ENCODE measurements at regions not wholly inside any gene's neighbourhood (a gene's known extent, or its start where the extent isn't known, plus 50 kb on each side); places are given as distances from the start of the nearest gene placed in this dataset.

- H3K27me3 ChIP-seq (ENCODE audit: insufficient read depth, low read depth, severe bottlenecking): no peaks in the 10 kb centered on the region
- H3K36me3 ChIP-seq: no peaks in the 10 kb centered on the region
- peaks cover 6% of the 10 kb centered on the region for H3K9me3 ChIP-seq (ENCODE audit: severe bottlenecking)
- no peak for DNase-seq
- TF ChIP-seq, protein P1, sequence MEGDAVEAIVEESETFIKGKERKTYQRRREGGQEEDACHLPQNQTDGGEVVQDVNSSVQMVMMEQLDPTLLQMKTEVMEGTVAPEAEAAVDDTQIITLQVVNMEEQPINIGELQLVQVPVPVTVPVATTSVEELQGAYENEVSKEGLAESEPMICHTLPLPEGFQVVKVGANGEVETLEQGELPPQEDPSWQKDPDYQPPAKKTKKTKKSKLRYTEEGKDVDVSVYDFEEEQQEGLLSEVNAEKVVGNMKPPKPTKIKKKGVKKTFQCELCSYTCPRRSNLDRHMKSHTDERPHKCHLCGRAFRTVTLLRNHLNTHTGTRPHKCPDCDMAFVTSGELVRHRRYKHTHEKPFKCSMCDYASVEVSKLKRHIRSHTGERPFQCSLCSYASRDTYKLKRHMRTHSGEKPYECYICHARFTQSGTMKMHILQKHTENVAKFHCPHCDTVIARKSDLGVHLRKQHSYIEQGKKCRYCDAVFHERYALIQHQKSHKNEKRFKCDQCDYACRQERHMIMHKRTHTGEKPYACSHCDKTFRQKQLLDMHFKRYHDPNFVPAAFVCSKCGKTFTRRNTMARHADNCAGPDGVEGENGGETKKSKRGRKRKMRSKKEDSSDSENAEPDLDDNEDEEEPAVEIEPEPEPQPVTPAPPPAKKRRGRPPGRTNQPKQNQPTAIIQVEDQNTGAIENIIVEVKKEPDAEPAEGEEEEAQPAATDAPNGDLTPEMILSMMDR (IDR thresholded peaks at IDR 0.05; ENCODE audit: low read depth, low read length): no peak
- no peak overlapping the region for H3K27ac ChIP-seq
- H3K4me3 ChIP-seq (ENCODE audit: low read depth, low read length): no peak overlapping the region
These were observed 1082.0 kb upstream of the ACVR2A start for GRCh38 chr2:146762786-146763185.

DNA sequence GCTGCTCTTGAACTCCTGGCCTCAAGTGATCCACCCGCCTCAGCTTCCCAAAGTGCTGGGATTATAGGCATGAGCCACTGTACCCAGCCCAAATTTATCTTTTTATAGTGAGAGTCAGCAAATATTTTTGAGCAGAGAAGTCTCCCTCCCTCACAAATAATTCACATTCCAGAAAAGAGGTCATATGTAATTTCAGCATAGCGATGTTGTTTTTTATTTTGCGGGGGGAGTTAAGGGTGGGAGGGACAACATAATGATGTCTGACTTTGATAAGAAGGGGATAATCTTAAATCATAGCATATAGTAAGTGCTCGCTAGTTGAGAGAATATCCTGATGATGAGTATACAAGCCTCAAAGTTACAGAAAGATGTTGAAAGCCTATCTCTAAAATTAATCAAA, 1090.2 kb upstream of the ACVR2A start:
- TF ChIP-seq, protein P1 (IDR thresholded peaks at IDR 0.05; ENCODE audit: low read depth, low read length): no peak
- Histone ChIP-seq H3K36me3 (no peaks in the 10 kb centered on the region), H3K27ac (no peak overlapping the region), H3K9me3 (ENCODE audit: severe bottlenecking) (no peaks in the 10 kb centered on the region), H3K4me3 (ENCODE audit: low read depth, low read length) (no peak overlapping the region), H3K27me3 (ENCODE audit: insufficient read depth, low read depth, severe bottlenecking) (no peaks in the 10 kb centered on the region)
- DNase-seq: no peak

GRCh38 chr2:146748046-146748445, 1096.8 kb upstream of the ACVR2A start:
- Histone ChIP-seq H3K4me3 (ENCODE audit: low read depth, low read length) (0 out of 2 replicates have a peak overlapping the region, but pooled peaks have one; percentile 10), H3K9me3 (ENCODE audit: severe bottlenecking) (no peaks in the 10 kb centered on the region), H3K36me3 (no peaks in the 10 kb centered on the region), H3K27ac (peak overlapping the region; percentile 40), H3K27me3 (ENCODE audit: insufficient read depth, low read depth, severe bottlenecking) (no peaks in the 10 kb centered on the region)
- TF ChIP-seq, protein P1 (IDR thresholded peaks at IDR 0.05; ENCODE audit: low read depth, low read length): no peak
- peak; percentile 53 for DNase-seq

GRCh38 chr2:146741260-146741659, 1103.6 kb upstream of the ACVR2A start:
- Histone ChIP-seq H3K27me3 (ENCODE audit: insufficient read depth, low read depth, severe bottlenecking) (no peaks in the 10 kb centered on the region), H3K4me3 (ENCODE audit: low read depth, low read length) (no peak overlapping the region), H3K36me3 (no peaks in the 10 kb centered on the region), H3K9me3 (ENCODE audit: severe bottlenecking) (no peaks in the 10 kb centered on the region), H3K27ac (no peak overlapping the region)
- no peak for DNase-seq
- TF ChIP-seq, protein P1 (IDR thresholded peaks at IDR 0.05; ENCODE audit: low read depth, low read length): no peak

DNA sequence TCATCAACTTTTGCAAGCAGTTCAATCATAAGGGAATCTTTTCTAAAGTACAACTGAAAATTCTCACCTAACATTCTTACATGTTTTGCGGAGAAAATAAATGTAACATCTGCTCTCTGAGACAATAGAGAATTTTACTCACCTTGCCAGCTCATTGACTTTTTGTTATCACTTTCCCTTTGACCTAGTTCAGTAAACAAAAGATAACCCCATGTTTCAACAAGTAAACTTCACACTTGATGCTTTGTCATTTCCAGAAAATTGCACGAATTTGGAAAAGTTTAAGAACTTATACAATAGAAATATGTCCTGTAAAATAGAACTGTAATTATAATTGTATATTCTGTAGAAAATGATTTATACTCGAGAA, 1110.0 kb upstream of the ACVR2A start:
- Histone ChIP-seq H3K27ac (no peak overlapping the region), H3K9me3 (ENCODE audit: severe bottlenecking) (no peaks in the 10 kb centered on the region), H3K4me3 (ENCODE audit: low read depth, low read length) (no peak overlapping the region), H3K27me3 (ENCODE audit: insufficient read depth, low read depth, severe bottlenecking) (no peaks in the 10 kb centered on the region), H3K36me3 (no peaks in the 10 kb centered on the region)
- TF ChIP-seq, protein P1 (IDR thresholded peaks at IDR 0.05; ENCODE audit: low read depth, low read length): no peak
- DNase-seq: no peak

DNA sequence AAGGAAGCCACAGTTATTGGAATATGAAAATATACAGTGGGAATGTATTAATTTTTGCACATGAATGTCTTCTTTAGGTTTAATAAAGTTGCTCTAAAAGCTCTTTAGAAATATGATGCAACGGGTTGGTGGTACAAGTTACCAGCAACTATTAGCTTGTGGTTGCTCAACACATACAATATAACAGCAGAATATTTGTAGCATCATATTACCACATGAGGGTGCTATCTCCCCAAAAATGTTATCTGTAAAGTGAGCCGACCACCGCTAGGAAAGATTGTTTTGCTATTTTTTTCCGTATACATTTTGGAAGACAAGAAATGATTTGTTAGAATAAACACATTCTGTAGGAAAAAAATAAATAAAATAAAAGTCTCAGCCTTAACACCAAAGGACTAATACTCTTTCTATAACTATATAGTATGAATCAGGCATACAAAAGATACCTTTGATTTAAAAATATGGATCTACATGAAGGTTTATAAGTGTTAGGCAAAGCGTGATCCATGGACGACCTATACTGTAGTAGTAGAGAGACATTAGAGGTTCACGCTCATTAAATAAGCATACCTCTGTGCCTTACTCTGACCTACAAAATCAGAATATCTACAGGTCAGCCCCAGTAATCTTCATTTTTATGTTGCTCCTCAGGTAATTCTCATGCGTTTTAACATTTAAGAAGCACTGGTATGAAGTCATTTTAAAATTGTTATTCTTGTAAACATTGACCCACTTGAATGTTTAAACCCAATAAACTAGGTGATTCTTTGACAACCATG, 1110.6 kb upstream of the ACVR2A start:
- no peak for DNase-seq
- Histone ChIP-seq H3K4me3 (ENCODE audit: low read depth, low read length) (no peak overlapping the region), H3K27me3 (ENCODE audit: insufficient read depth, low read depth, severe bottlenecking) (no peaks in the 10 kb centered on the region), H3K9me3 (ENCODE audit: severe bottlenecking) (no peaks in the 10 kb centered on the region), H3K36me3 (no peaks in the 10 kb centered on the region), H3K27ac (no peak overlapping the region)
- TF ChIP-seq, protein P1 (IDR thresholded peaks at IDR 0.05; ENCODE audit: low read depth, low read length): peak; percentile 36; the same call in 1 of the 2 replicates

Data from WERI-Rb-1 (cell line).